HepG2 (cell line): ENCODE measurements at regions not wholly inside any gene's neighbourhood (a gene's known extent, or its start where the extent isn't known, plus 50 kb on each side); places are given as distances from the start of the nearest gene placed in this dataset.
"Not testable (repeated sequence)": the region's sequence is repeated elsewhere in the genome, so short reads cannot be mapped to it uniquely, and the experiment has no call there.

Source experiments
- ATAC-seq: fragments of 200-7000 bp; cut with Tn5 transposase; 3 replicates; pipeline ENCODE4 v1.9.1; 2020; ENCODE audit warnings: mild to moderate bottlenecking, moderate library complexity
- BruUV-seq: library from RNA; stranded (reverse); fragments of 400-500 nt; replicated peaks from 2 replicates; lab custom pipeline; 2021; lab: Mats Ljungman, UMichigan
- CTCF ChIA-PET: fragments of 300-600 bp; formaldehyde crosslinking; extraction: SDS; loops from one replicate; lab custom pipeline; 2021; ENCODE audit warnings: low total read pairs, inconsistent platforms, low intra/inter-chr PET ratio; lab: Yijun Ruan, JAX
- POLR2A ChIA-PET: fragments of 350-600 bp; sonication (Branson Sonifier 250); formaldehyde crosslinking; loops from one replicate; lab custom pipeline; 2020; ENCODE audit warnings: antibody characterized with exemption, inconsistent platforms; lab: Yijun Ruan, JAX
- DNase-seq: peaks from one replicate; pipeline ENCODE4 v3.0.0-alpha.2; 2015; ENCODE audit warnings: low spot score
- FAIRE-seq: peaks from 3 replicates; lab custom pipeline; 2011; peaks lifted over from hg19 to GRCh38; lab: Jason Lieb, UNC
- H2AFZ ChIP-seq: one replicate; pipeline ENCODE4 v1.6.1; 2011; ENCODE audit warnings: low read length, inconsistent platforms
- H3K27ac ChIP-seq: fragments of 300-600 bp; 3 replicates; pipeline ENCODE4 v1.8.0; 2011; ENCODE audit warnings: mixed run types, mild to moderate bottlenecking, mixed read lengths, low read length, inconsistent platforms; ENCODE audit not compliant: insufficient read depth; ENCODE audit errors: extremely low read length
- H3K27me3 ChIP-seq, 2 experiments: fragments of 200-600 bp in 1 of 2; 2 replicates in 1 of 2; 3 replicates in 1 of 2; pipeline versions ENCODE4 v1.6.0 to v1.8.0; 2011; ENCODE audit warnings: low read length in 2 of 2, mild to moderate bottlenecking in 2 of 2, moderate library complexity in 2 of 2, inconsistent platforms in 1 of 2; ENCODE audit not compliant: insufficient read depth in 2 of 2, control insufficient read depth in 1 of 2
- H3K36me3 ChIP-seq, 2 experiments: fragments of 200-600 bp in 1 of 2; replicated peaks in 1 of 2; 2 replicates in 1 of 2; 3 replicates in 1 of 2; pipeline versions ENCODE4 v1.5.1 to v1.8.0; 2011; ENCODE audit warnings: low read length in 2 of 2, inconsistent platforms in 1 of 2; ENCODE audit not compliant: insufficient read depth in 2 of 2, control insufficient read depth in 1 of 2
- H3K4me1 ChIP-seq: 2 replicates; pipeline ENCODE4 v1.5.1; 2012; ENCODE audit warnings: low read length, inconsistent platforms; ENCODE audit not compliant: insufficient read depth
- H3K4me2 ChIP-seq: 2 replicates; pipeline ENCODE4 v1.6.0; 2011; ENCODE audit warnings: low read depth, low read length, inconsistent platforms
- H3K4me3 ChIP-seq, 3 experiments: fragments of 200-600 bp in 1 of 3; sonication (generic), shearing (Covaris generic) in 1 of 3; replicated peaks in 1 of 3; 2 replicates each; pipeline ENCODE4 v1.5.1; 2011 to 2016; ENCODE audit warnings: low read length in 3 of 3, inconsistent platforms in 2 of 3, low read depth in 2 of 3, mild to moderate bottlenecking in 2 of 3, control low read depth in 1 of 3, mixed read lengths in 1 of 3; ENCODE audit not compliant: insufficient read depth in 1 of 3
- H3K79me2 ChIP-seq: one replicate; pipeline ENCODE4 v1.6.1; 2011; ENCODE audit warnings: low read length, inconsistent platforms; ENCODE audit not compliant: insufficient read depth
- H3K9ac ChIP-seq: 2 replicates; pipeline ENCODE4 v1.6.0; 2011; ENCODE audit warnings: mild to moderate bottlenecking, low read depth, low read length, inconsistent platforms; ENCODE audit not compliant: insufficient read depth
- H3K9me3 ChIP-seq: 2 replicates; pipeline ENCODE4 v1.5.1; 2012; ENCODE audit warnings: mild to moderate bottlenecking, low read length
- H4K20me1 ChIP-seq: 2 replicates; pipeline ENCODE4 v1.6.0; 2011; ENCODE audit warnings: inconsistent platforms, mild to moderate bottlenecking, low read length, moderate library complexity; ENCODE audit not compliant: insufficient read depth
- DR1 ChIP-seq: sonication (generic); formaldehyde crosslinking; IDR thresholded peaks from 2 replicates; pipeline ENCODE4 v1.8.0; 2021; ENCODE audit warnings: mild to moderate bottlenecking, missing genetic modification reagents, inconsistent platforms
- FOXM1 ChIP-seq: sonication (generic); formaldehyde crosslinking; IDR thresholded peaks from 2 replicates; pipeline ENCODE4 v1.5.0; 2020; ENCODE audit warnings: missing genetic modification reagents
- GZF1 ChIP-seq: sonication (generic); formaldehyde crosslinking; IDR thresholded peaks from 2 replicates; pipeline ENCODE4 v1.5.1; 2020; ENCODE audit warnings: mild to moderate bottlenecking, missing genetic modification reagents
- HNRNPL ChIP-seq: fragments of 200-400 bp; formaldehyde crosslinking; IDR thresholded peaks from 2 replicates; pipeline ENCODE4 v1.6.1; 2017; ENCODE audit warnings: mild to moderate bottlenecking, low read depth, low read length
- IRF9 ChIP-seq: sonication (generic); formaldehyde crosslinking; IDR thresholded peaks from 2 replicates; pipeline ENCODE4 v1.8.0; 2022; ENCODE audit warnings: missing genetic modification reagents, mild to moderate bottlenecking, borderline replicate concordance
- NFRKB ChIP-seq: fragments of 450-650 bp; IDR thresholded peaks from 2 replicates; pipeline ENCODE4 v1.6.1; 2017
- PHF5A ChIP-seq: IDR thresholded peaks from one replicate; pipeline ENCODE4 v1.6.1; 2018; ENCODE audit warnings: low read depth, missing genetic modification reagents; ENCODE audit not compliant: unreplicated experiment
- WGBS: methylation state at CpG from one replicate; pipeline ENCODE4 v1.1.6; 2017; ENCODE audit warnings: low lambda C conversion rate; 5-methylcytosine and 5-hydroxymethylcytosine counted together
- in situ Hi-C: cut with HindIII; loops from 2 replicates; pipeline ENCODE4 v1.10.0; 2017; ENCODE audit warnings: low pct_unique_long_range_greater_than_20kb; ENCODE audit not compliant: extremely low pct_ligation_motif_present
- intact Hi-C: fragments of 100-400 bp; cut with micrococcal nuclease; formaldehyde crosslinking; loops from one replicate; pipeline ENCODE4 v1.10.0; 2022; ENCODE audit not compliant: unreplicated experiment

DNA sequence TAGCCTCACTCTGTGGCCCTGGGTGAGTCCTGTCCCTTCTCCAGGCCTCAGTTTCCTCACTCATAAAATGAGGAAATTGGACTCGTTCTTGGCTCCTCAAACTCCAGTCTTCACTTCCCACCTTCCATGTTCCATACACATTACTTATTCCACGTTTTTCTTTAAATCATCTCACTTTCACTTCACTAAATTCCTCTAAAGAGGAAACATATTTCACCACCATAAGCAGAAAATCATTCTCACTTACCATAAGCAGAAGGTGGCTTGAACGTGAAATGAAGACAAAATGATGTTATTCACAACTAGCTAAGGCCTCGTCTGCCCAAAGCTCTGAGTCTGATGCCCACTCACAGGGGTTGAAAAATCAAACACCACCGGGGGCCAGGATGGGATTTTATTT is 278.3 kb downstream of the ADGRD1 start:
- peaks cover 5% of the 10 kb centered on the region; the same call in 1 of the 2 replicates for H3K9me3 ChIP-seq
- H3K36me3 ChIP-seq, result no peaks in the 10 kb centered on the region
- H3K27me3 ChIP-seq, result peaks cover 0 to under 1% of the 10 kb centered on the region in 2 experiments; a peak in 2 of 5 replicates
- no peaks in the 10 kb centered on the region for H3K79me2 ChIP-seq
- intact Hi-C loops, result no loop called here
- H3K4me3 ChIP-seq, result no peak overlapping the region
- no peak overlapping the region for H3K27ac ChIP-seq
- DNase-seq, result no peak
- ChIA-PET CTCF (no interaction called here), POLR2A (no interaction called here)
- no peaks in the 10 kb centered on the region for H4K20me1 ChIP-seq
- no peak overlapping the region for H3K4me2 ChIP-seq
- TF ChIP-seq GZF1, result no peak
- no peak for TF ChIP-seq HNRNPL
- TF ChIP-seq DR1 (CRISPR knock-in tag), result no peak
- no peak for TF ChIP-seq FOXM1
- no peak for TF ChIP-seq PHF5A (CRISPR knock-in tag)
- no peak for TF ChIP-seq IRF9 (CRISPR knock-in tag)
- no peak for TF ChIP-seq NFRKB
- peaks cover 12% of the 10 kb centered on the region for H3K4me1 ChIP-seq
- ATAC-seq, result no peak
- no peak for FAIRE-seq
- 19% methylated on average over 5 of the region's 5 CpGs for WGBS
- H2AFZ ChIP-seq, result no peak overlapping the region
- no peak overlapping the region for H3K9ac ChIP-seq
- in situ Hi-C loops, result no loop called here
- BruUV-seq, result no TSS peak

DNA sequence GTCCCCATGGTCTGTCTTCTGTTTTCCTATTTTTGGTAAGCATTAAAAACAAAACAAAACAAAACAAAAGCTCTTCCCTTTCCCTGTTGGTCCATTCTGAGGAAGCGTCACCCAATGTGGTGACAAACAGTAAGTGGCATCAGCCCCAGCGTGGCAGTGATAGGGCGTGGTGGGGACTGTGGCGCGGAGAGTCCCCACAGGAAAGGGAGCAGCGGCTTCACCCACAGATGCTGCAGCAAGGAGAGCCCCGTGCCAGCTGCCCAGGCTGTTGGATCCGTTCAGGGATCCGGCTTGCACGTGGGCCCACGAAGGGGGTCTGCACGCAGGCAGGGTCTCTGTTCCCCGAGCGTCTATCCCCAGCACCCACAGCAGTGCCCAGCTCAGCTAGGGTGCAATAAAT is 279.2 kb downstream of the ADGRD1 start:
- H3K4me3 ChIP-seq, H3K9ac ChIP-seq, in situ Hi-C loops, H3K36me3 ChIP-seq, H4K20me1 ChIP-seq, H2AFZ ChIP-seq, intact Hi-C loops, CTCF ChIA-PET, FAIRE-seq, DNase-seq, H3K27me3 ChIP-seq, H3K9me3 ChIP-seq, POLR2A ChIA-PET, ATAC-seq, H3K27ac ChIP-seq, BruUV-seq, H3K79me2 ChIP-seq, H3K4me2 ChIP-seq: not testable (repeated sequence)
- H3K4me1 ChIP-seq, result peaks cover 12% of the 10 kb centered on the region
- 37% methylated on average over 5 of the region's 14 CpGs for WGBS
